GM19238 (cell line): ENCODE measurements at regions not wholly inside any gene's neighbourhood (a gene's known extent, or its start where the extent isn't known, plus 50 kb on each side); places are given as distances from the start of the nearest gene placed in this dataset.
A peak's percentile ranks its signal among the peaks of the same experiment; 100 is the strongest.
"Not testable (repeated sequence)": the region's sequence is repeated elsewhere in the genome, so short reads cannot be mapped to it uniquely, and the experiment has no call there.

ENCODE experiments used
- DNase-seq: peaks from one replicate; pipeline ENCODE4 v3.0.0; 2011; ENCODE audit warnings: low spot score; ENCODE audit not compliant: insufficient read length

GRCh38 chr6:6724539-6725467 is 136.3 kb downstream of the LY86 start:
- peak; percentile 48 for DNase-seq

GRCh38 chr6:6725468-6726209 is 137.1 kb downstream of the LY86 start:
- no peak for DNase-seq

GRCh38 chr6:6728169-6728941 is 139.8 kb downstream of the LY86 start:
- no peak for DNase-seq

- DNase-seq, result no peak
Measured at GRCh38 chr6:6729971-6730370, 141.5 kb downstream of the LY86 start.

DNA sequence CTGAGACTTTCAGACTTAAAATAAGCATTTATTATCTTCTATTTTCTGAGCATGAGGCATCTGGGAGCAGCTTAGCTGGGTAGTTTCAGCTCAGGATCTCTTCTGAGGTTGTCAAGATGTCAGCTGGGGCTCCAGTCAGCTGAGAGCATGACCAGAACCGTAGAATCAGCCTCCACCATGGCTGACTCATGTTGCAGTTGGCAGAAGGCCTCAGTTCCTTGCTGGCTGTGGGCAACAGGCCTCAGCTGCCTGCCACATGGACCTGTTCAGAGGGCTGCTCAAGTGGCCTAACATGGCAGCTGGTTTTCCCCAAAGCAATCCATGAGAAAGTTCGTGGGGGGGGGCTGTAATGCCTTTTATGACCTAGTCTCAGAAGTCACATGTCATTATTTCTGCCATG is 142.3 kb downstream of the LY86 start:
- DNase-seq, result no peak

DNA sequence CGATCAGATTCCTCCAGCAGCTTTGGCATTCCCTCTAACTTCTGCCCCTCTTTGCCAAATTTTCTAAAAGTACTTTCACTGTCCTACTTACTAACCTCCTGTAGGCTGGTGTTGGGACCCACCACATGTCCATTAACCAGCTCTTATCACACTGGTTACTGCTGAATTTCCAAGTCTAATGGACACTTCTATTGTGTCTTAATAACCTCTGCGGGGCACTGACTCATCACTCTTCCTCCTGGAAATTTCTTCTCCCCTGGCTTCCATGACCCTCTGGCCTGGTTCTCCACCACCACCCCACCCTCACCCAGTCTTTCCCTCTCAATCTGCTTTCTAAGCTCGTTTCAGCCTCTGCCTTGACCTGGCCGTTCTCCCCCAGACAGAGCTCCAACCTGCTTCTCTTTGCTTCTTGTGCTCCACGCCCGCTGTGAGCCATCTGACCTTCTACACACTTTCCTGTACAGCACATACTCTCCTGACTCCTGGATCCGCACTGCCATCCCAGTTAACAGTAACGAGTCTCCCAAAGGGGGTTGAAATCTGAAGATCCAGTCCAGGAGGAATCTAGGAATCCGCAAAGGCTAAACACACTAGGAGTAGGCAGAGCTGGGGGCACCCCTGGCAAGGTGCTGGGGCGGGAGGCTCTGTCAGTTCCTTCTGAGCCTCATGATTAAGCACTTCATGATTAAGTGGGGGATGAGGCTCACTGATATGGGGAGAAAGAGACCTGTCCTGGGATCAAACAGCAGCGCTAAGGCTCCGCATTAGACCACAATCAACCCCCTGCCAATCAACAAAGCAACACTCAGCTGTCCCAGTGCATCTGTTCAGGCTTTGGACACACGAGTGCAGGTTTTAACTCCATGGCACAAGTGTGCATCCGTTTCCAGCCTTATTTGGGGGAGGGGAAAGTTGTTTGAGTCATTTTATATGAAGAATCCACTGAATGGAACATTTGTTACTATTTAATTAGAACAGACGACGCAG is 146.3 kb downstream of the LY86 start:
- no peak for DNase-seq

- DNase-seq, result no peak
Measured at GRCh38 chr6:6736791-6737654, 148.5 kb downstream of the LY86 start.

GRCh38 chr6:6737671-6738070 is 149.2 kb downstream of the LY86 start:
- DNase-seq, result no peak

DNA sequence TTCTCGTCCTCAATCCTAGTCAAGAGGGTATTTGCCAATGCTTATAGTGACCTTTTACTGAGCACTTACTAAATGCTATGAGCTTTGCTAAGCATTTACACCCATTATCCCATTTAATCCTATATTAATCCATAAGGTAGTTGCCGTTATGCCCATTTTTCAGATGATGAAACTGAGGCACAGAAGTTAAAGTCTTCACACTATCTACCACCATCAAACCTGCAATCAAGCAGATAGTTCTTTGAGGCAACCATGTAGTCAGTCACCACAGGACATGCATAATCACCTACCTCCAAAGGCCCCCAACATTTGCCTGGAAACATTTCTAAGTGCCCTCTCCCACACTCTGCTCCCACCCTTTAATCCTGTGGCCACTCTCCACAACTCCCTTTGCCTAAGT is 149.6 kb downstream of the LY86 start:
- no peak for DNase-seq

- no peak for DNase-seq
Measured at GRCh38 chr6:6738922-6739716, 150.6 kb downstream of the LY86 start.

- no peak for DNase-seq
Measured at GRCh38 chr6:6740595-6740994, 152.1 kb downstream of the LY86 start.

- DNase-seq, result no peak
Measured at GRCh38 chr6:6741264-6741663, 152.7 kb downstream of the LY86 start.

DNA sequence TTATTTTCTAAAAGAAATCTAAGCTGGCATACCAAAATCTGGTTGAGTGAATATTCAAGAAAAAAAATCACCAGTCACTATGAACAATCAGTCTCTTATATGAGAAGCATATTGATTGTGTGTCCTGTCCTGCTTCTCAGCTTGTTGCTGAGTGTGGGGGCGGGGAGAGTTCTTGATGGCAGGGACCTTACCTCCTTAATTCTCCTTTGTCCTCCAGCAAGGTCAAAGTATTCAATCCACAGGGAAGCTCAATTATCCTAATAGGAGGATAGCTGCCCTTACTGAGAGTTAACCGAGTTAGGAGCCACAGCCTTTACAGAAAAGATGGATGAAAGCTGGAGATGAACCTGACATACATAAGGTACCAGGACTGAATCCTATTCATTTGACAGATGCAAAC is 154.0 kb downstream of the LY86 start:
- no peak for DNase-seq

GRCh38 chr6:6744551-6744950 is 156.0 kb downstream of the LY86 start:
- DNase-seq, result no peak

- DNase-seq, result not testable (repeated sequence)
Measured at GRCh38 chr6:6745637-6746332, 157.3 kb downstream of the LY86 start.

DNA sequence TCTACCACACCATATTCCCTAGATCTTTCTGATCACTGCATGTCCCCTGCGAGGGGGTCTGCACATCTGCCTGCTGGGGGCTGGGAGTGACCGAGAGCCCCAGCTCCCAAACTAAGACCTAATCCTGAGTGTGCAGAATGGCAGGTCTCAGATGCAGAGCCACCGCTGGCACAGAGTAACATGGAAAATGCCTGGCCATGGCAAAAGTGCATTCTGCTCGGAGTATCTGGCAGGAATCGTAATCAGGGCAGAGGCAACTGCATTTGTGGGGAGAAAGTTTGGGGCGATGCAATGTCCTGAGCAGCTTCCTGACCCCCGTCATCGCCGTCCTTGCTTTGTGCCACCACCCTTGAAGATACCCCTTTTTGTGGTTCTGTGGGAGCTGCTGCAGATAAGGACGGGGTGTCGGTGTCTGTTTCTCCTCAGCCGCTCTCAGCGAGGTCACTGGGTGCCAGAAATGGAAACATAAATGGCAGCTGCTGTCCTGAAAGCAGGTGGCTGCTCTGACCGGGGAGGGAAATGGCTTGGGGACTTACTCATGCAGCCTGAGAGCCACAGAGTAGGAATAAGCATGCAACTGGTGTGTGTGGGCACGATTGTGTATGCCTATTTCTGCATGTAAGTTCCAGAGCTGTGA is 157.9 kb downstream of the LY86 start:
- DNase-seq, result no peak

GRCh38 chr6:6746970-6747338 is 158.4 kb downstream of the LY86 start:
- no peak for DNase-seq

- DNase-seq, result no peak
Measured at GRCh38 chr6:6747371-6747770, 158.9 kb downstream of the LY86 start.
